MM.1S (cell line): ENCODE measurements at regions not wholly inside any gene's neighbourhood (a gene's known extent, or its start where the extent isn't known, plus 50 kb on each side); places are given as distances from the start of the nearest gene placed in this dataset.

Experiments used
- EZH2 ChIP-seq: fragments of 300-600 bp; sonication (generic); optimal IDR thresholded peaks from 2 replicates; pipeline ENCODE3; 2017; ENCODE audit warnings: low read depth, mild to moderate bottlenecking, antibody characterized with exemption, low read length, mixed read lengths
- EZH2phosphoT487 ChIP-seq: fragments of 300-600 bp; sonication (generic); IDR thresholded peaks from 2 replicates; pipeline ENCODE4 v1.6.1; 2018; ENCODE audit warnings: antibody characterized with exemption, low read length
- TF ChIP-seq, protein P1 (sequence below): fragments of 300-600 bp; sonication (generic); IDR thresholded peaks from 2 replicates; pipeline ENCODE4 v1.5.1; 2016; ENCODE audit warnings: antibody characterized with exemption, low read length, mixed read lengths

DNA sequence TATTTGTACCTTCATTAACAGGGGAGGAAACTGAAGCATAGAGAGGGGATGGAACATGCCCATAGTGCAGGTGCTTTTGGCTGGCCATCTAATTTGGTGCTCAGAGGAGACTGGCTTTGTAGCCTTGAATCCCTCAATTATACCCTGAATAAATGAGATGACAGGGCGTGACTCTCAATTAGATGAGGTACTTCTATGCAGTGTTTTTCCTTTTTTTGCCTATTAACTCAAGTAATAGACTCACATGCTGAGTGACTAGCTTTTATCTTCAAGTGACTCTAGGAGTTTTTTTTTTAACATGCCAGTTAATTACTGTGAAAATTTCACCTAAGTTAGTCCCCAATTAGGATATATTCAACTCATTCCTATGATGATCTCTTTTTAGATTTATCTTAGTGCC lies 243.7 kb downstream of the DACT1 start:
- TF ChIP-seq, protein P1, sequence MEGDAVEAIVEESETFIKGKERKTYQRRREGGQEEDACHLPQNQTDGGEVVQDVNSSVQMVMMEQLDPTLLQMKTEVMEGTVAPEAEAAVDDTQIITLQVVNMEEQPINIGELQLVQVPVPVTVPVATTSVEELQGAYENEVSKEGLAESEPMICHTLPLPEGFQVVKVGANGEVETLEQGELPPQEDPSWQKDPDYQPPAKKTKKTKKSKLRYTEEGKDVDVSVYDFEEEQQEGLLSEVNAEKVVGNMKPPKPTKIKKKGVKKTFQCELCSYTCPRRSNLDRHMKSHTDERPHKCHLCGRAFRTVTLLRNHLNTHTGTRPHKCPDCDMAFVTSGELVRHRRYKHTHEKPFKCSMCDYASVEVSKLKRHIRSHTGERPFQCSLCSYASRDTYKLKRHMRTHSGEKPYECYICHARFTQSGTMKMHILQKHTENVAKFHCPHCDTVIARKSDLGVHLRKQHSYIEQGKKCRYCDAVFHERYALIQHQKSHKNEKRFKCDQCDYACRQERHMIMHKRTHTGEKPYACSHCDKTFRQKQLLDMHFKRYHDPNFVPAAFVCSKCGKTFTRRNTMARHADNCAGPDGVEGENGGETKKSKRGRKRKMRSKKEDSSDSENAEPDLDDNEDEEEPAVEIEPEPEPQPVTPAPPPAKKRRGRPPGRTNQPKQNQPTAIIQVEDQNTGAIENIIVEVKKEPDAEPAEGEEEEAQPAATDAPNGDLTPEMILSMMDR: no peak
- TF ChIP-seq EZH2 (no peak), EZH2phosphoT487 (no peak)
